ENCODE measurements at regions not wholly inside any gene's neighbourhood (a gene's known extent, or its start where the extent isn't known, plus 50 kb on each side); places are given as distances from the start of the nearest gene placed in this dataset.

- H3K27ac ChIP-seq (ENCODE audit: low read depth, low read length): no peak overlapping the region
- no peaks in the 10 kb centered on the region for H3K9me3 ChIP-seq (ENCODE audit: low read depth, low read length)
- no peak for DNase-seq (ENCODE audit: insufficient read length, low spot score, missing footprints)
- H2AFZ ChIP-seq (ENCODE audit: low read length): no peak overlapping the region
- no peaks in the 10 kb centered on the region for H3K27me3 ChIP-seq (ENCODE audit: insufficient read depth, low read length)
- TF ChIP-seq CTCF (IDR thresholded peaks at IDR 0.05; ENCODE audit: extremely low read depth, low read depth, low read length): no peak
- H4K20me1 ChIP-seq (ENCODE audit: insufficient read depth, low read length): no peaks in the 10 kb centered on the region
- no peak overlapping the region for H3K4me2 ChIP-seq (ENCODE audit: insufficient read depth, low read length)
- H3K4me1 ChIP-seq (ENCODE audit: insufficient read depth, low read length): no peaks in the 10 kb centered on the region
- H3K36me3 ChIP-seq (ENCODE audit: insufficient read depth, low read length): no peaks in the 10 kb centered on the region
- H3K79me2 ChIP-seq (ENCODE audit: insufficient read depth, low read length): no peaks in the 10 kb centered on the region
- no peak overlapping the region for H3K4me3 ChIP-seq (ENCODE audit: insufficient read depth, low read length)
Measured at GRCh38 chr13:109963960-109964563, 177.7 kb upstream of the IRS2 start.

GRCh38 chr13:109963384-109963783 is 177.0 kb upstream of the IRS2 start:
- H3K4me3 ChIP-seq (ENCODE audit: insufficient read depth, low read length): no peak overlapping the region

GRCh38 chr13:109959903-109960302 is 173.5 kb upstream of the IRS2 start:
- no peaks in the 10 kb centered on the region for H3K79me2 ChIP-seq (ENCODE audit: insufficient read depth, low read length)
- no peak for TF ChIP-seq CTCF (IDR thresholded peaks at IDR 0.05; ENCODE audit: extremely low read depth, low read depth, low read length)
- H4K20me1 ChIP-seq (ENCODE audit: insufficient read depth, low read length): no peaks in the 10 kb centered on the region
- H3K36me3 ChIP-seq (ENCODE audit: insufficient read depth, low read length): no peaks in the 10 kb centered on the region
- H3K27me3 ChIP-seq (ENCODE audit: insufficient read depth, low read length): no peaks in the 10 kb centered on the region
- no peak overlapping the region for H2AFZ ChIP-seq (ENCODE audit: low read length)
- H3K4me1 ChIP-seq (ENCODE audit: insufficient read depth, low read length): no peaks in the 10 kb centered on the region
- H3K9me3 ChIP-seq (ENCODE audit: low read depth, low read length): no peaks in the 10 kb centered on the region
- H3K4me3 ChIP-seq (ENCODE audit: insufficient read depth, low read length): no peak overlapping the region
- H3K27ac ChIP-seq (ENCODE audit: low read depth, low read length): no peak overlapping the region
- no peak overlapping the region for H3K4me2 ChIP-seq (ENCODE audit: insufficient read depth, low read length)
- DNase-seq (ENCODE audit: insufficient read length, low spot score, missing footprints): no peak

More at GRCh38 chr13:109963384-109963783, 177.0 kb upstream of the IRS2 start:
- Histone ChIP-seq H3K9me3 (ENCODE audit: low read depth, low read length) (no peaks in the 10 kb centered on the region), H3K27me3 (ENCODE audit: insufficient read depth, low read length) (no peaks in the 10 kb centered on the region), H3K4me2 (ENCODE audit: insufficient read depth, low read length) (no peak overlapping the region), H4K20me1 (ENCODE audit: insufficient read depth, low read length) (no peaks in the 10 kb centered on the region), H3K79me2 (ENCODE audit: insufficient read depth, low read length) (no peaks in the 10 kb centered on the region), H3K27ac (ENCODE audit: low read depth, low read length) (no peak overlapping the region), H3K4me1 (ENCODE audit: insufficient read depth, low read length) (no peaks in the 10 kb centered on the region), H2AFZ (ENCODE audit: low read length) (no peak overlapping the region), H3K36me3 (ENCODE audit: insufficient read depth, low read length) (no peaks in the 10 kb centered on the region)
- DNase-seq (ENCODE audit: insufficient read length, low spot score, missing footprints): no peak
- no peak for TF ChIP-seq CTCF (IDR thresholded peaks at IDR 0.05; ENCODE audit: extremely low read depth, low read depth, low read length)

- H3K4me2 ChIP-seq (ENCODE audit: insufficient read depth, low read length): no peak overlapping the region
- no peaks in the 10 kb centered on the region for H3K27me3 ChIP-seq (ENCODE audit: insufficient read depth, low read length)
- no peaks in the 10 kb centered on the region for H3K9me3 ChIP-seq (ENCODE audit: low read depth, low read length)
- no peak overlapping the region for H2AFZ ChIP-seq (ENCODE audit: low read length)
- H3K4me1 ChIP-seq (ENCODE audit: insufficient read depth, low read length): no peaks in the 10 kb centered on the region
- no peaks in the 10 kb centered on the region for H3K36me3 ChIP-seq (ENCODE audit: insufficient read depth, low read length)
- H3K79me2 ChIP-seq (ENCODE audit: insufficient read depth, low read length): no peaks in the 10 kb centered on the region
- no peak for DNase-seq (ENCODE audit: insufficient read length, low spot score, missing footprints)
- no peak overlapping the region for H3K4me3 ChIP-seq (ENCODE audit: insufficient read depth, low read length)
- no peak overlapping the region for H3K27ac ChIP-seq (ENCODE audit: low read depth, low read length)
- TF ChIP-seq CTCF (IDR thresholded peaks at IDR 0.05; ENCODE audit: extremely low read depth, low read depth, low read length): no peak
- H4K20me1 ChIP-seq (ENCODE audit: insufficient read depth, low read length): no peaks in the 10 kb centered on the region
Measured at GRCh38 chr13:109957875-109958274, 171.5 kb upstream of the IRS2 start.
